Heart right ventricle (tissue), 16 donors: ENCODE measurements at regions not wholly inside any gene's neighbourhood (a gene's known extent, or its start where the extent isn't known, plus 50 kb on each side); places are given as distances from the start of the nearest gene placed in this dataset.

Experiments
- ATAC-seq, 8 donors: fragments of 200-7000 bp; cut with Tn5 transposase; one replicate each; pipeline ENCODE4 v1.9.1; 2020; ENCODE audit warnings: mild to moderate bottlenecking in 8 of 8, moderate library complexity in 8 of 8, moderate number of reproducible peaks in 1 of 8
- DNase-seq, 2 donors: peaks; one replicate each; pipeline ENCODE4 v3.0.0-alpha.2; 2020
- H3K27ac ChIP-seq, 10 donors: fragments of 200-600 bp; sonication (generic) in 2 of 10; one replicate each; pipeline versions ENCODE4 v1.5.0 to v1.8.0; 2020 to 2022; ENCODE audit warnings: mild to moderate bottlenecking in 3 of 10
- H3K27me3 ChIP-seq, 7 donors: fragments of 200-600 bp; one replicate each; pipeline ENCODE4 v1.8.0; 2021 to 2022; ENCODE audit warnings: mild to moderate bottlenecking in 2 of 7
- H3K36me3 ChIP-seq, 9 donors: fragments of 200-600 bp; sonication (generic) in 1 of 9; one replicate each; pipeline versions ENCODE4 v1.5.0 to v1.8.0; 2020 to 2022; ENCODE audit warnings: mild to moderate bottlenecking in 2 of 9
- H3K4me1 ChIP-seq, 9 donors: fragments of 200-600 bp; sonication (generic) in 1 of 9; one replicate each; pipeline versions ENCODE4 v1.5.0 to v1.8.0; 2020 to 2022; ENCODE audit warnings: mild to moderate bottlenecking in 4 of 9
- H3K4me3 ChIP-seq, 10 donors: fragments of 200-600 bp; sonication (generic) in 2 of 10; one replicate each; pipeline versions ENCODE4 v1.5.0 to v1.8.0; 2020 to 2022; ENCODE audit warnings: mild to moderate bottlenecking in 7 of 10, moderate library complexity in 2 of 10
- H3K9me3 ChIP-seq, 11 donors: fragments of 200-600 bp in 10 of 11; sonication (generic) in 2 of 11; one replicate each; pipeline versions ENCODE4 v1.5.0 to v1.8.0; 2013 to 2022; ENCODE audit warnings: mild to moderate bottlenecking in 2 of 11, control low read depth in 1 of 11, moderate library complexity in 1 of 11
- WGBS, 2 donors: extraction: QIAGEN DNeasy Blood & Tissue Kit; methylation state at CpG; one replicate each; pipeline ENCODE4 v1.1.7; 2013; ENCODE audit warnings: inconsistent platforms in 1 of 2; 5-methylcytosine and 5-hydroxymethylcytosine counted together
- intact Hi-C, 10 donors: fragments of 100-400 bp; cut with DNase I; formaldehyde crosslinking; loops; one replicate each; pipeline versions ENCODE4 v1.11.1 to v1.14.2; 2022
- TF ChIP-seq, protein P1 (sequence below), 9 donors: fragments of 200-600 bp; sonication (generic) in 2 of 9; IDR thresholded peaks; one replicate each; pipeline versions ENCODE4 v1.5.0 to v1.8.0; 2021 to 2022; ENCODE audit warnings: antibody characterized with exemption in 9 of 9, mild to moderate bottlenecking in 5 of 9, moderate library complexity in 1 of 9
- donor health status: Arrhythmogenic right ventricular cardiomyopathy.
- donor health status: ischemic (EF 13 %, LVEDD 7.1; RV severe dilation, severe dysfunction).
- donor health status: healthy with polysubstance abuse.
- donor health status: DM: no; HTN: yes; CAD: no.
- donor health status: DM: no; HTN: no; CAD: no.
- donor health status: ischemic (EF 25% LVEDD 6.9; RV normal size, moderate dysfunction).
- donor health status: ischemic (EF 25% LVEDD 5.7; RV mildly dilated, moderate dysfunction).
- donor health status: healthy.
- donor health status: DM: yes; HTN: yes; CAD: no.
- donor health status: Ischemic cardiomyopathy.
- donor health status: ischemic (EF 35%, LVEDD 5.7; RV mildly dilated, moderate dysfunction).
- donor health status: nonischemic (EF 11% LVEDD 7.7; RV severe dilation, severe dysfunction).
- donor health status: DM: yes; HTN: yes; CAD: no.
- donor health status: PGD.
- donor health status: ischemic (EF 29% LVEDD 5.4; RV normal size, mild dysfunction).
- donor health status: nonischemic (EF 23%, LVEDD 6.1; RV moderate dilation, normal function).

DNA sequence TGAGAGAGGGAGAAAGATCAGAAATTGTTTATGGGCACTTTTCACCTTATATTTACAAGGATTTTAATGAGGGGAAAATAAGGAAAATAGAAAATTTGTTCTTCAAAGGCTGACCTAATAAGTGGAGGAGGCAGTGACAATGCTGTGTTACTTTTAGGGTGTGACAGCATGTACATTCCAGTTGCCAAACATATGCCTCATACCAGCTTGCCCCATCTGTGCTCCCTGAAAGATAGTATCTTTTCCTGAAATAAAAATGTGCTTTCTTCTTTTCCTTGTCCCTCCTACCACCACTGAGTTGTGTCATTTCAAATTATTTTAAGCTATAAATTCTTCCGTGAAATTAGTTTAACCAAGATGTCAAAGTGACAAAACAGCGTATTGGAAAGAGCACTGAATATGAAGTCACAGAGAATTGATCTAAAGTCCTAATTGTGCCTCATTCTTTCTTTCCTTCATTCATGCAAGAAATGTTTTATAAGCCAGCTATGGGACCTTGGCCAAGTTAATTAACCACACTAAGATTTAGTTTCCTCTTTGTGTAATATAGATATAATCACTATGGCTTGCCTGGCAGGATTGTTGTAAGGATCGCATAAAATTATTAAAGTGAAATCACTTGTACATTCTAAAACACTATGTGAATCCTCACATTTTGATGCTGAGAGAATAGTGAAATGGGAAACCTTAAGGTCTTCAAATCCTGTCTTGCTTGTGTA lies 1307.5 kb upstream of the TENM4 start:
- intact Hi-C loops = no loop called here
- H3K27me3 ChIP-seq = peaks cover 0 to 3% (median 0%) of the 10 kb centered on the region in 7 donors
- 89 to 91% methylated on average over 3 of the region's 3 CpGs for WGBS, 2 donors
- no peaks in the 10 kb centered on the region for H3K36me3 ChIP-seq
- H3K4me3 ChIP-seq = no peak overlapping the region
- TF ChIP-seq, protein P1, sequence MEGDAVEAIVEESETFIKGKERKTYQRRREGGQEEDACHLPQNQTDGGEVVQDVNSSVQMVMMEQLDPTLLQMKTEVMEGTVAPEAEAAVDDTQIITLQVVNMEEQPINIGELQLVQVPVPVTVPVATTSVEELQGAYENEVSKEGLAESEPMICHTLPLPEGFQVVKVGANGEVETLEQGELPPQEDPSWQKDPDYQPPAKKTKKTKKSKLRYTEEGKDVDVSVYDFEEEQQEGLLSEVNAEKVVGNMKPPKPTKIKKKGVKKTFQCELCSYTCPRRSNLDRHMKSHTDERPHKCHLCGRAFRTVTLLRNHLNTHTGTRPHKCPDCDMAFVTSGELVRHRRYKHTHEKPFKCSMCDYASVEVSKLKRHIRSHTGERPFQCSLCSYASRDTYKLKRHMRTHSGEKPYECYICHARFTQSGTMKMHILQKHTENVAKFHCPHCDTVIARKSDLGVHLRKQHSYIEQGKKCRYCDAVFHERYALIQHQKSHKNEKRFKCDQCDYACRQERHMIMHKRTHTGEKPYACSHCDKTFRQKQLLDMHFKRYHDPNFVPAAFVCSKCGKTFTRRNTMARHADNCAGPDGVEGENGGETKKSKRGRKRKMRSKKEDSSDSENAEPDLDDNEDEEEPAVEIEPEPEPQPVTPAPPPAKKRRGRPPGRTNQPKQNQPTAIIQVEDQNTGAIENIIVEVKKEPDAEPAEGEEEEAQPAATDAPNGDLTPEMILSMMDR (IDR thresholded peaks at IDR 0.05) = no peak
- H3K4me1 ChIP-seq = no peaks in the 10 kb centered on the region
- DNase-seq (no peak), ATAC-seq (no peak)
- no peaks in the 10 kb centered on the region for H3K9me3 ChIP-seq
- no peak overlapping the region for H3K27ac ChIP-seq

- no peaks in the 10 kb centered on the region for H3K4me1 ChIP-seq
- WGBS, 2 donors = 69 to 74% methylated on average over 4 of the region's 4 CpGs
- H3K36me3 ChIP-seq = no peaks in the 10 kb centered on the region
- intact Hi-C loops = no loop called here
- DNase-seq (no peak), ATAC-seq (no peak)
- H3K27me3 ChIP-seq = peaks cover 0 to 3% (median 0%) of the 10 kb centered on the region in 7 donors
- H3K4me3 ChIP-seq = no peak overlapping the region
- H3K27ac ChIP-seq = no peak overlapping the region
- TF ChIP-seq, protein P1 (IDR thresholded peaks at IDR 0.05) = no peak
- no peaks in the 10 kb centered on the region for H3K9me3 ChIP-seq
These were observed 1305.5 kb upstream of the TENM4 start for GRCh38 chr11:80746300-80746699.

GRCh38 chr11:80745416-80745815 lies 1304.6 kb upstream of the TENM4 start:
- Histone ChIP-seq H3K4me3 (no peak overlapping the region), H3K36me3 (no peaks in the 10 kb centered on the region), H3K27ac (no peak overlapping the region), H3K9me3 (no peaks in the 10 kb centered on the region), H3K27me3 (peaks cover 0 to 3% (median 0%) of the 10 kb centered on the region in 7 donors), H3K4me1 (no peaks in the 10 kb centered on the region)
- 91 to 95% methylated on average over 4 of the region's 4 CpGs for WGBS, 2 donors
- DNase-seq (no peak), ATAC-seq (no peak)
- TF ChIP-seq, protein P1 (IDR thresholded peaks at IDR 0.05) = no peak
- intact Hi-C loops = no loop called here

- ATAC-seq = no peak
- intact Hi-C loops = no loop called here
- H3K9me3 ChIP-seq = no peaks in the 10 kb centered on the region
- H3K27ac ChIP-seq = no peak overlapping the region
- TF ChIP-seq, protein P1 (IDR thresholded peaks at IDR 0.05) = no peak
- no peak overlapping the region for H3K4me3 ChIP-seq
- 94 to 97% methylated on average over 2 of the region's 2 CpGs for WGBS, 2 donors
- no peak for DNase-seq
- no peaks in the 10 kb centered on the region for H3K4me1 ChIP-seq
- no peaks in the 10 kb centered on the region for H3K27me3 ChIP-seq
- H3K36me3 ChIP-seq = no peaks in the 10 kb centered on the region
These were observed 1293.0 kb upstream of the TENM4 start for GRCh38 chr11:80733790-80734189.
